ENCODE measurements at regions not wholly inside any gene's neighbourhood (a gene's known extent, or its start where the extent isn't known, plus 50 kb on each side); places are given as distances from the start of the nearest gene placed in this dataset.
"Not testable (repeated sequence)": the region's sequence is repeated elsewhere in the genome, so short reads cannot be mapped to it uniquely, and the experiment has no call there.

GRCh38 chr3:24572409-24572808, 77.8 kb upstream of the THRB start:
- H3K4me3 ChIP-seq (ENCODE audit: low read length in 2 of 2); CTCF ChIA-PET (ENCODE audit: partially characterized antibody); H3K4me1 Mint-ChIP-seq; H3K36me3 Mint-ChIP-seq; H3K27me3 ChIP-seq (ENCODE audit: insufficient read depth, low read length); H3K27ac Mint-ChIP-seq; DNase-seq; H3K36me3 ChIP-seq (ENCODE audit: insufficient read depth, low read length); H3K9me3 ChIP-seq (ENCODE audit: control insufficient read depth in 1 of 2, low read length in 2 of 2); POLR2A ChIA-PET (ENCODE audit: partially characterized antibody); intact Hi-C loops (cut with micrococcal nuclease); H3K27ac ChIP-seq (ENCODE audit: low read depth, low read length); H3K4me1 ChIP-seq (ENCODE audit: insufficient read depth, low read length); H3K27me3 Mint-ChIP-seq: not testable (repeated sequence)
- Mint-ChIP-seq H3K4me3 (peak overlapping the region in 1 of 8 donors; percentile 54), H3K9me3 (peaks cover 0 to 38% (median 9%) of the 10 kb centered on the region in 8 donors)

GRCh38 chr3:24573576-24573975, 78.9 kb upstream of the THRB start:
- ChIA-PET POLR2A (ENCODE audit: partially characterized antibody) (no interaction called here), CTCF (ENCODE audit: partially characterized antibody) (no interaction called here)
- no peak for DNase-seq
- Mint-ChIP-seq H3K4me3 (no peak overlapping the region), H3K27me3 (no peaks in the 10 kb centered on the region), H3K4me1 (no peaks in the 10 kb centered on the region), H3K36me3 (no peaks in the 10 kb centered on the region), H3K27ac (no peak overlapping the region), H3K9me3 (peaks cover 0 to 48% (median 9%) of the 10 kb centered on the region in 8 donors)
- Histone ChIP-seq H3K27me3 (ENCODE audit: insufficient read depth, low read length) (no peaks in the 10 kb centered on the region), H3K27ac (ENCODE audit: low read depth, low read length) (no peak overlapping the region), H3K4me3 (ENCODE audit: low read length in 2 of 2) (no peak overlapping the region), H3K4me1 (ENCODE audit: insufficient read depth, low read length) (no peaks in the 10 kb centered on the region), H3K36me3 (ENCODE audit: insufficient read depth, low read length) (no peaks in the 10 kb centered on the region), H3K9me3 (ENCODE audit: control insufficient read depth in 1 of 2, low read length in 2 of 2) (no peaks in the 10 kb centered on the region)
- intact Hi-C loops (cut with micrococcal nuclease): no loop called here

GRCh38 chr3:24578324-24578723, 83.7 kb upstream of the THRB start:
- H3K27me3 Mint-ChIP-seq: no peaks in the 10 kb centered on the region
- H3K4me1 Mint-ChIP-seq: no peaks in the 10 kb centered on the region
- Histone ChIP-seq H3K4me1 (ENCODE audit: insufficient read depth, low read length) (no peaks in the 10 kb centered on the region), H3K27ac (ENCODE audit: low read depth, low read length) (no peak overlapping the region), H3K4me3 (ENCODE audit: low read length in 2 of 2) (no peak overlapping the region), H3K36me3 (ENCODE audit: insufficient read depth, low read length) (no peaks in the 10 kb centered on the region), H3K27me3 (ENCODE audit: insufficient read depth, low read length) (no peaks in the 10 kb centered on the region), H3K9me3 (ENCODE audit: control insufficient read depth in 1 of 2, low read length in 2 of 2) (no peaks in the 10 kb centered on the region)
- H3K27ac Mint-ChIP-seq: peak overlapping the region in 2 of 7 donors; percentile 10 to 44
- intact Hi-C loops (cut with micrococcal nuclease): no loop called here
- DNase-seq: no peak
- H3K4me3 Mint-ChIP-seq: no peak overlapping the region
- ChIA-PET CTCF (ENCODE audit: partially characterized antibody) (no interaction called here), POLR2A (ENCODE audit: partially characterized antibody) (no interaction called here)
- H3K36me3 Mint-ChIP-seq: no peaks in the 10 kb centered on the region
- peaks cover 0 to 15% (median 2%) of the 10 kb centered on the region in 8 donors for H3K9me3 Mint-ChIP-seq

- no peaks in the 10 kb centered on the region for H3K36me3 Mint-ChIP-seq
- ChIA-PET POLR2A (ENCODE audit: partially characterized antibody) (no interaction called here), CTCF (ENCODE audit: partially characterized antibody) (no interaction called here)
- no peaks in the 10 kb centered on the region for H3K4me1 Mint-ChIP-seq
- H3K4me3 ChIP-seq (ENCODE audit: low read length in 2 of 2): no peak overlapping the region
- peaks cover 0 to 11% (median 2%) of the 10 kb centered on the region in 8 donors for H3K9me3 Mint-ChIP-seq
- H3K27me3 ChIP-seq (ENCODE audit: insufficient read depth, low read length): no peaks in the 10 kb centered on the region
- no peaks in the 10 kb centered on the region for H3K36me3 ChIP-seq (ENCODE audit: insufficient read depth, low read length)
- H3K27me3 Mint-ChIP-seq: no peaks in the 10 kb centered on the region
- H3K4me3 Mint-ChIP-seq: no peak overlapping the region
- H3K27ac ChIP-seq (ENCODE audit: low read depth, low read length): no peak overlapping the region
- H3K4me1 ChIP-seq (ENCODE audit: insufficient read depth, low read length): no peaks in the 10 kb centered on the region
- H3K9me3 ChIP-seq (ENCODE audit: control insufficient read depth in 1 of 2, low read length in 2 of 2): no peaks in the 10 kb centered on the region
- no peak overlapping the region for H3K27ac Mint-ChIP-seq
- no peak for DNase-seq
- intact Hi-C loops (cut with micrococcal nuclease): no loop called here
Measured at GRCh38 chr3:24578951-24579421, 84.3 kb upstream of the THRB start.

GRCh38 chr3:24582431-24583403, 88.1 kb upstream of the THRB start:
- H3K4me1 Mint-ChIP-seq: no peaks in the 10 kb centered on the region
- no peak overlapping the region for H3K27ac Mint-ChIP-seq
- no peaks in the 10 kb centered on the region for H3K4me1 ChIP-seq (ENCODE audit: insufficient read depth, low read length)
- no peaks in the 10 kb centered on the region for H3K27me3 ChIP-seq (ENCODE audit: insufficient read depth, low read length)
- DNase-seq: no peak
- H3K27ac ChIP-seq (ENCODE audit: low read depth, low read length): no peak overlapping the region
- no peak overlapping the region for H3K4me3 Mint-ChIP-seq
- H3K36me3 Mint-ChIP-seq: no peaks in the 10 kb centered on the region
- ChIA-PET CTCF (ENCODE audit: partially characterized antibody) (no interaction called here), POLR2A (ENCODE audit: partially characterized antibody) (no interaction called here)
- H3K27me3 Mint-ChIP-seq: no peaks in the 10 kb centered on the region
- no peaks in the 10 kb centered on the region for H3K9me3 ChIP-seq (ENCODE audit: control insufficient read depth in 1 of 2, low read length in 2 of 2)
- H3K36me3 ChIP-seq (ENCODE audit: insufficient read depth, low read length): no peaks in the 10 kb centered on the region
- peaks cover 0 to 9% (median 3%) of the 10 kb centered on the region in 8 donors for H3K9me3 Mint-ChIP-seq
- intact Hi-C loops (cut with micrococcal nuclease): no loop called here
- H3K4me3 ChIP-seq (ENCODE audit: low read length in 2 of 2): no peak overlapping the region

GRCh38 chr3:24586920-24587319, 92.3 kb upstream of the THRB start:
- Mint-ChIP-seq H3K27me3 (no peaks in the 10 kb centered on the region), H3K27ac (no peak overlapping the region), H3K4me1 (no peaks in the 10 kb centered on the region), H3K4me3 (no peak overlapping the region), H3K9me3 (peaks cover 0 to 9% (median 0%) of the 10 kb centered on the region in 8 donors), H3K36me3 (no peaks in the 10 kb centered on the region)
- POLR2A ChIA-PET (ENCODE audit: partially characterized antibody): no interaction called here
- Histone ChIP-seq H3K27ac (ENCODE audit: low read depth, low read length) (no peak overlapping the region), H3K27me3 (ENCODE audit: insufficient read depth, low read length) (no peaks in the 10 kb centered on the region), H3K36me3 (ENCODE audit: insufficient read depth, low read length) (no peaks in the 10 kb centered on the region), H3K4me1 (ENCODE audit: insufficient read depth, low read length) (no peaks in the 10 kb centered on the region), H3K9me3 (ENCODE audit: control insufficient read depth in 1 of 2, low read length in 2 of 2) (no peaks in the 10 kb centered on the region), H3K4me3 (ENCODE audit: low read length in 2 of 2) (no peak overlapping the region)
- CTCF ChIA-PET (ENCODE audit: partially characterized antibody): no interaction called here
- DNase-seq: no peak
- intact Hi-C loops (cut with micrococcal nuclease): no loop called here

GRCh38 chr3:24588629-24589512, 94.2 kb upstream of the THRB start:
- Histone ChIP-seq H3K36me3 (ENCODE audit: insufficient read depth, low read length) (no peaks in the 10 kb centered on the region), H3K4me1 (ENCODE audit: insufficient read depth, low read length) (no peaks in the 10 kb centered on the region), H3K9me3 (ENCODE audit: control insufficient read depth in 1 of 2, low read length in 2 of 2) (no peaks in the 10 kb centered on the region), H3K27ac (ENCODE audit: low read depth, low read length) (no peak overlapping the region), H3K4me3 (ENCODE audit: low read length in 2 of 2) (no peak overlapping the region), H3K27me3 (ENCODE audit: insufficient read depth, low read length) (no peaks in the 10 kb centered on the region)
- Mint-ChIP-seq H3K27me3 (no peaks in the 10 kb centered on the region), H3K36me3 (no peaks in the 10 kb centered on the region), H3K4me1 (no peaks in the 10 kb centered on the region), H3K9me3 (peaks cover 0 to 11% (median 0%) of the 10 kb centered on the region in 8 donors), H3K27ac (no peak overlapping the region), H3K4me3 (no peak overlapping the region)
- no peak for DNase-seq
- intact Hi-C loops (cut with micrococcal nuclease): no loop called here
- ChIA-PET CTCF (ENCODE audit: partially characterized antibody) (no interaction called here), POLR2A (ENCODE audit: partially characterized antibody) (no interaction called here)
